ENCODE measurements at regions not wholly inside any gene's neighbourhood (a gene's known extent, or its start where the extent isn't known, plus 50 kb on each side); places are given as distances from the start of the nearest gene placed in this dataset.

DNA sequence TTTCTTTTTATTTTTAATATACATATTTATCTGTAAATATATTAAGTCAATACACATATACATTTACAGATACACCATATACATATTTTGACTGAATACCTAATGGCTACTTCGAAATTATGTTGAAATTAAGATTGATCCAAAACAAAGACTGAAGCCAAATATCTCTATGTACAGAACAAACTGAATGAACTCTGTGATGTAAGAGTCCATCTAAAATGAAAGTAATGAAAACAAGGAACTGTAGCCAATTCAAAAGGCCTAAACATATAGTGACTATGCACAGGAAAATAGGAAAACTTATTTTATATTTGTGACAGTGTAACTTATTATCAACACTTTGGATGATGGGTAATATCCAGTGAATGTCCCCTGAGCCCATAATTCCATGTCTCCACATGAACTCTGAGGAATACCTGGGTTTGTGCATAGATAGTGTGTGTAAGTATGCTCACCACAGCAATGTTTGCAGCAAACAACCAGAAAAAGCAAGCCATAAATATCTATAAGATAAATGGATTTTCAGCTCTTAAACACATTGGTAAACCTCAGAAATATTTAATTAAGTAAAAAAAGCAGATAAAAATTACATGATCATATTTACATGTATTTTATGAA, 517.2 kb upstream of the CDH6 start:
- peaks cover 0 to 13% (median 0%) of the 10 kb centered on the region in 3 donors for H3K9me3 ChIP-seq
- H3K27ac ChIP-seq = no peak overlapping the region
- 33 to 40% methylated on average over 1 of the region's 1 CpG for WGBS, 2 donors
- TF ChIP-seq POLR2A (IDR thresholded peaks at IDR 0.05) = no peak
- TF ChIP-seq, protein P1, sequence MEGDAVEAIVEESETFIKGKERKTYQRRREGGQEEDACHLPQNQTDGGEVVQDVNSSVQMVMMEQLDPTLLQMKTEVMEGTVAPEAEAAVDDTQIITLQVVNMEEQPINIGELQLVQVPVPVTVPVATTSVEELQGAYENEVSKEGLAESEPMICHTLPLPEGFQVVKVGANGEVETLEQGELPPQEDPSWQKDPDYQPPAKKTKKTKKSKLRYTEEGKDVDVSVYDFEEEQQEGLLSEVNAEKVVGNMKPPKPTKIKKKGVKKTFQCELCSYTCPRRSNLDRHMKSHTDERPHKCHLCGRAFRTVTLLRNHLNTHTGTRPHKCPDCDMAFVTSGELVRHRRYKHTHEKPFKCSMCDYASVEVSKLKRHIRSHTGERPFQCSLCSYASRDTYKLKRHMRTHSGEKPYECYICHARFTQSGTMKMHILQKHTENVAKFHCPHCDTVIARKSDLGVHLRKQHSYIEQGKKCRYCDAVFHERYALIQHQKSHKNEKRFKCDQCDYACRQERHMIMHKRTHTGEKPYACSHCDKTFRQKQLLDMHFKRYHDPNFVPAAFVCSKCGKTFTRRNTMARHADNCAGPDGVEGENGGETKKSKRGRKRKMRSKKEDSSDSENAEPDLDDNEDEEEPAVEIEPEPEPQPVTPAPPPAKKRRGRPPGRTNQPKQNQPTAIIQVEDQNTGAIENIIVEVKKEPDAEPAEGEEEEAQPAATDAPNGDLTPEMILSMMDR (IDR thresholded peaks at IDR 0.05) = no peak
- no peak for DNase-seq
- intact Hi-C loops (cut with DNase I) = no loop called here
- no peaks in the 10 kb centered on the region for H3K4me1 ChIP-seq
- H3K27me3 ChIP-seq = no peaks in the 10 kb centered on the region
- no peak for ATAC-seq
- no peaks in the 10 kb centered on the region for H3K36me3 ChIP-seq (replicated peaks in 1 of 2; ENCODE audit: insufficient read depth in 1 of 2, low read depth in 2 of 2)
- H3K4me3 ChIP-seq = no peak overlapping the region

DNA sequence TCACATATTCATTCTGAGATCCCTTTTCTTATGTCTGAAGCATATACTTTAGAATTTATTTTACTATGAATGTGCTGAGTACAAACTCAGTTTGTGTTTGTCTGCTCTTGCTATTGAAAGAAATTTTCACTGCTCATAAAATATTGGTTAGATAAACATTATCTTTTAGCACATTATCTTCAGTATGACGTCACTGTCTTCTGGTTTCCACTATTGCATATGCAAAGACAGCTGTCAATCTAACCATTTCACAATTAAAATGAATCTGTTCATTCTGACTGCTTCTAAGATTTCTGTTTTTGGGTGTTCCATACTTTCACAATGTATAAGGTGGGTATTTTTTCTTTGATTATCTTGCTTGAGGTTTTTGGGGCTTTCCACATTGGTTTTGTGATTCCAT, 526.2 kb upstream of the CDH6 start:
- 11 to 17% methylated on average over 1 of the region's 1 CpG for WGBS, 2 donors
- no peak overlapping the region for H3K27ac ChIP-seq
- no peak for ATAC-seq
- intact Hi-C loops (cut with DNase I) = no loop called here
- H3K4me1 ChIP-seq = no peaks in the 10 kb centered on the region
- no peaks in the 10 kb centered on the region for H3K9me3 ChIP-seq
- TF ChIP-seq, protein P1 (IDR thresholded peaks at IDR 0.05) = no peak
- no peak for TF ChIP-seq POLR2A (IDR thresholded peaks at IDR 0.05)
- no peak for DNase-seq
- no peaks in the 10 kb centered on the region for H3K27me3 ChIP-seq
- no peak overlapping the region for H3K4me3 ChIP-seq
- no peaks in the 10 kb centered on the region for H3K36me3 ChIP-seq (replicated peaks in 1 of 2; ENCODE audit: insufficient read depth in 1 of 2, low read depth in 2 of 2)

DNA sequence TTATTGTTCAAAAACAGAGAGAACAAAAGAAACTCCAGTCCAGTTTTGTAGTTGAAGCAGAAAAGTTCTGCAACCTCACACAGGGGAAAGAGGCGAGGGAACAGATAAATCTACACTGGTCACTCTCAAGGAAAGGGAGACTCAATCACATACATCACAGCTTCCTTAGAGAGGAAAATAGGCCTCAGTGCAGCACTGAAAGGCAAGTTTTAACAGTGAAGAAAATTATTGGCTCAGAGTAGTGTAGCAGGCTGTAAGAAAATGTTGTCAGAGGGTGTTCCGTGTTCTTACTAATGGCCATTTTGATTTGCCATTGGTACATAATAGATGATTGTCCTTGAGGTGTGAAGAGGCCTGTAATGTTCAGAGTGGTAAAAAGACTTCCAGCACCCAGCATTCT, 530.0 kb upstream of the CDH6 start:
- no peak for DNase-seq
- intact Hi-C loops (cut with DNase I) = no loop called here
- Histone ChIP-seq H3K36me3 (replicated peaks in 1 of 2; ENCODE audit: insufficient read depth in 1 of 2, low read depth in 2 of 2) (no peaks in the 10 kb centered on the region), H3K9me3 (no peaks in the 10 kb centered on the region), H3K27ac (no peak overlapping the region), H3K4me1 (no peaks in the 10 kb centered on the region), H3K27me3 (no peaks in the 10 kb centered on the region), H3K4me3 (no peak overlapping the region)
- TF ChIP-seq, protein P1 (IDR thresholded peaks at IDR 0.05) = no peak
- TF ChIP-seq POLR2A (IDR thresholded peaks at IDR 0.05) = no peak
- ATAC-seq = no peak
- WGBS, 2 donors = 36 to 66% methylated on average over 2 of the region's 2 CpGs

DNA sequence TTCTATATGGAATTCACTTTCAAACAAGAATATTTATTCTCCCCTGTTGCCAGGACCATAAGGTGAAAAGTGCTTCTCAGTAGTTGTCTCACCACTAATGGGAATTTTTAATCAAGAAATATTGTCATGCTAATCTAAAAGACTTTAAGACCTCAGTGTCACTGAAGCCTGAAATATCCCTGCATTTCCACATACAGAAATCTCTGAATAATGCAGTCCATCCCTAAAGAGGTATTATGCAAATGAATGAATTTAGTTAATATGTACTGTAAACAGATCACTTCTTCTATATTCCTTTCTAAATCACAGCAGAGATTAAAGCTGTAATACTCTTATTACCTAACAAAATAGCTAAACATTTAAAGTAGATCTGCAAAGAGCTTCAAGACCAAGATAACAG, 531.1 kb upstream of the CDH6 start:
- no peaks in the 10 kb centered on the region for H3K4me1 ChIP-seq
- TF ChIP-seq, protein P1 (IDR thresholded peaks at IDR 0.05) = no peak
- TF ChIP-seq POLR2A (IDR thresholded peaks at IDR 0.05) = no peak
- no peaks in the 10 kb centered on the region for H3K36me3 ChIP-seq (replicated peaks in 1 of 2; ENCODE audit: insufficient read depth in 1 of 2, low read depth in 2 of 2)
- DNase-seq (no peak), ATAC-seq (no peak)
- no peak overlapping the region for H3K27ac ChIP-seq
- intact Hi-C loops (cut with DNase I) = no loop called here
- H3K9me3 ChIP-seq = no peaks in the 10 kb centered on the region
- no peaks in the 10 kb centered on the region for H3K27me3 ChIP-seq
- no peak overlapping the region for H3K4me3 ChIP-seq

DNA sequence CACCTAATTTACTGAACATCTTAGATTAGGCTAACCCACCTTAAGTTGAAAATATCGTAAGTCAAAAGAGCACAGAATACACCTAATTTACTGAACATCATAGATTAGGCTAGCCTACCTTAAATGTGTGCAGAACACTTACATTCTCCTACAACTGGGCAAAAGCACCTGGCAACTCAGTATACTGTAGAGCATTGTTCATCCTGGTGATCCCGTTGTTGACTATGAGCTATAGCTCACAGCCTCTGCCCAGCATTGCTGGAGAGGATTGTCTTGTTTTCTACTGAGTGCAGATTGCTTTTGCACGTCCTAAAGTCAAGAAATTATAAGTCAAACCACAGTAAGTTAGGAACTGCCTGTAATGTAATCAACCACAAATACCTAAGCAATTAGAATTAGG, 531.8 kb upstream of the CDH6 start:
- ATAC-seq = no peak
- no peak for DNase-seq
- no peaks in the 10 kb centered on the region for H3K9me3 ChIP-seq
- H3K4me1 ChIP-seq = no peaks in the 10 kb centered on the region
- WGBS, 2 donors = 36 to 57% methylated on average over 3 of the region's 3 CpGs
- H3K27me3 ChIP-seq = no peaks in the 10 kb centered on the region
- H3K4me3 ChIP-seq = no peak overlapping the region
- TF ChIP-seq, protein P1 (IDR thresholded peaks at IDR 0.05) = no peak
- TF ChIP-seq POLR2A (IDR thresholded peaks at IDR 0.05) = no peak
- H3K36me3 ChIP-seq (replicated peaks in 1 of 2; ENCODE audit: insufficient read depth in 1 of 2, low read depth in 2 of 2) = no peaks in the 10 kb centered on the region
- H3K27ac ChIP-seq = no peak overlapping the region
- intact Hi-C loops (cut with DNase I) = no loop called here

All from body of pancreas (tissue), 4 donors.